ENCODE measurements at regions not wholly inside any gene's neighbourhood (a gene's known extent, or its start where the extent isn't known, plus 50 kb on each side); places are given as distances from the start of the nearest gene placed in this dataset.

GRCh38 chr13:73177017-73177416 lies 118.2 kb downstream of the KLF5 start:
- no peak overlapping the region for H3K4me3 ChIP-seq
- ATAC-seq: no peak
- DNase-seq: no peak
- TF ChIP-seq CTCF (IDR thresholded peaks at IDR 0.05): no peak
- intact Hi-C loops (cut with DNase I): no loop called here
- no peaks in the 10 kb centered on the region for H3K27me3 ChIP-seq
- H3K9me3 ChIP-seq: no peaks in the 10 kb centered on the region
- H3K27ac ChIP-seq: no peak overlapping the region
- no peaks in the 10 kb centered on the region for H3K36me3 ChIP-seq
- H3K4me1 ChIP-seq: no peaks in the 10 kb centered on the region

DNA sequence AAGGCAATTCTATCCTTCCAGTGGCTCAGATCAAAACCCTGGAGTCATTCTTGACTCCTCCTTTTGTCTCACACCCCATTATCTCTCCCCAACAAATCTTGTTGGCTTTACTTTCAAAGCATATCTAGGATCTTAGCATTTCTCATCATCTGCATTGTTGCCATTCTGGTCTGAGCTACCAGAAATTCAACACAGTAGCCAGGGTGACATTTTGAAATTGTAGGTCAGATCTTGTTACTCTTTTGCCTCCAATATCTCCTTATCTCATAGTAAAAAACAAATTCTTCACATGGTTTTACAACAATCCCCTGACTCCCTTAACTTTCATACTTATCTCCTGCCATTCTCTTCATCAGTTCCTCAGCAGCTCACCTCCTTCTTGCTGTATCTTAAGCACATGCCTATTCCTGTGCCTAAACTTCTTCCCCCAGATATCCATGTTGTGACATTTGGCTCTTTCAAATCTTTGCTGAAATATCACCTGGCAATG lies 115.8 kb downstream of the KLF5 start:
- no peaks in the 10 kb centered on the region for H3K9me3 ChIP-seq
- no peaks in the 10 kb centered on the region for H3K4me1 ChIP-seq
- no peak for TF ChIP-seq CTCF (IDR thresholded peaks at IDR 0.05)
- no peak overlapping the region for H3K27ac ChIP-seq
- H3K4me3 ChIP-seq: no peak overlapping the region
- H3K27me3 ChIP-seq: no peaks in the 10 kb centered on the region
- no peaks in the 10 kb centered on the region for H3K36me3 ChIP-seq
- intact Hi-C loops (cut with DNase I): no loop called here
- ATAC-seq (no peak), DNase-seq (no peak)

DNA sequence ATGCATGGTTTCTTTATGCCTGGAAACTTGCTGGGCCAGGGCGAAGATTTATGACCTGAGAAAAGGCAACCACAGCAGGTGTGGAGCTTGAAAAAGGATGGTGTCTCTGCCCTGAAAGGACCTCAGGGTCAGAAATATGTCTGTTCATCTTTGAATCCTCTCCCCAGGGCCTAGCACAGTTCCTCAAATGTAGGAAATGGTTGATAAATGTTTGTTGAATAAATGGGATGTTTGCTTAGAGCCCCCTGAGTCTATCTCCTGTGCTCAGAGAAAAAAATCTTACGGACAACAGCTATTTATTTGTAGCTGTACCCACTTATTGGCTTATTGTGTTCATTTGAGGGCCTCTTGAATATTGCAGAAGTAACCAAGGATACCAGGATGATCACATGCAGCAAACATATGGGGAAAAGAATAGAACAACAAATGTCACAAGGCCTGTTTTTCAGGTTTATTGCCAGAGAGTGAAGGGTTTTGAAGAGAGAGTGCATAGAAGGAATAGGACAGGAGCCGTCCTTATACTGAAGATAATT lies 114.5 kb downstream of the KLF5 start:
- no peak overlapping the region for H3K4me3 ChIP-seq
- H3K9me3 ChIP-seq: no peaks in the 10 kb centered on the region
- intact Hi-C loops (cut with DNase I): no loop called here
- ATAC-seq: no peak
- H3K27ac ChIP-seq: no peak overlapping the region
- H3K27me3 ChIP-seq: no peaks in the 10 kb centered on the region
- no peak for TF ChIP-seq CTCF (IDR thresholded peaks at IDR 0.05)
- no peak for DNase-seq
- no peaks in the 10 kb centered on the region for H3K36me3 ChIP-seq
- H3K4me1 ChIP-seq: no peaks in the 10 kb centered on the region

GRCh38 chr13:73171926-73172325 lies 113.1 kb downstream of the KLF5 start:
- no peak for TF ChIP-seq CTCF (IDR thresholded peaks at IDR 0.05)
- Histone ChIP-seq H3K27ac (no peak overlapping the region), H3K9me3 (no peaks in the 10 kb centered on the region), H3K4me1 (no peaks in the 10 kb centered on the region), H3K36me3 (no peaks in the 10 kb centered on the region), H3K4me3 (no peak overlapping the region), H3K27me3 (no peaks in the 10 kb centered on the region)
- ATAC-seq (no peak), DNase-seq (no peak)
- intact Hi-C loops (cut with DNase I): no loop called here

- Histone ChIP-seq H3K27me3 (no peaks in the 10 kb centered on the region), H3K4me3 (no peak overlapping the region), H3K4me1 (no peaks in the 10 kb centered on the region), H3K36me3 (no peaks in the 10 kb centered on the region), H3K27ac (no peak overlapping the region), H3K9me3 (no peaks in the 10 kb centered on the region)
- ATAC-seq (no peak), DNase-seq (no peak)
- intact Hi-C loops (cut with DNase I): no loop called here
- TF ChIP-seq CTCF (IDR thresholded peaks at IDR 0.05): no peak
Observed at GRCh38 chr13:73171271-73171682, 112.5 kb downstream of the KLF5 start.

GRCh38 chr13:73169971-73170370 lies 111.2 kb downstream of the KLF5 start:
- Histone ChIP-seq H3K36me3 (no peaks in the 10 kb centered on the region), H3K4me1 (no peaks in the 10 kb centered on the region), H3K27me3 (no peaks in the 10 kb centered on the region), H3K9me3 (no peaks in the 10 kb centered on the region), H3K4me3 (no peak overlapping the region), H3K27ac (no peak overlapping the region)
- intact Hi-C loops (cut with DNase I): no loop called here
- TF ChIP-seq CTCF (IDR thresholded peaks at IDR 0.05): no peak
- no peak for ATAC-seq
- DNase-seq: no peak

Measured in upper lobe of right lung (tissue), 1 donor.